ENCODE measurements at regions not wholly inside any gene's neighbourhood (a gene's known extent, or its start where the extent isn't known, plus 50 kb on each side); places are given as distances from the start of the nearest gene placed in this dataset.

DNA sequence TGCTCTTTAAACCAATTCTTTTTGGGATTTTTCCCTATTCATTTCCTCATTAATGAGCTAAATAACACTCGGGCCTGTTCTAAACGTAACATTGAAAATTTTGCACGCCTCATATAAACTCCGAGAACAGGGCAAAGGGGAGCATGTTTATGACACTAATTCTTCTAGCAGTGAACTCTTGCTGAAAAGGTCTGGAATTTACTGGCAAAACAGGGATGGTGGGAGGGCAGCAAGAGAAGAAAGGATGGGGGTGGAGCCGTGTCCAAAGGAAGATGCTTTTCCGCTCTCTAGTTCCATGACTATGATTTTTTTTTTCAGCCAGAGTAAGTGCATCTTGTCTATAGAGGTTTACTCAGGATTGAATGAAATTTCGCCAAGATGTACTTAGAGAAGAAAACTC, 50.0 kb upstream of the IL1R1 start:
- TF ChIP-seq NR2F6 (IDR thresholded peaks at IDR 0.05): no peak
- TF ChIP-seq NR2F6 (CRISPR knock-in tag; IDR thresholded peaks at IDR 0.05): no peak
- TF ChIP-seq, protein P1, sequence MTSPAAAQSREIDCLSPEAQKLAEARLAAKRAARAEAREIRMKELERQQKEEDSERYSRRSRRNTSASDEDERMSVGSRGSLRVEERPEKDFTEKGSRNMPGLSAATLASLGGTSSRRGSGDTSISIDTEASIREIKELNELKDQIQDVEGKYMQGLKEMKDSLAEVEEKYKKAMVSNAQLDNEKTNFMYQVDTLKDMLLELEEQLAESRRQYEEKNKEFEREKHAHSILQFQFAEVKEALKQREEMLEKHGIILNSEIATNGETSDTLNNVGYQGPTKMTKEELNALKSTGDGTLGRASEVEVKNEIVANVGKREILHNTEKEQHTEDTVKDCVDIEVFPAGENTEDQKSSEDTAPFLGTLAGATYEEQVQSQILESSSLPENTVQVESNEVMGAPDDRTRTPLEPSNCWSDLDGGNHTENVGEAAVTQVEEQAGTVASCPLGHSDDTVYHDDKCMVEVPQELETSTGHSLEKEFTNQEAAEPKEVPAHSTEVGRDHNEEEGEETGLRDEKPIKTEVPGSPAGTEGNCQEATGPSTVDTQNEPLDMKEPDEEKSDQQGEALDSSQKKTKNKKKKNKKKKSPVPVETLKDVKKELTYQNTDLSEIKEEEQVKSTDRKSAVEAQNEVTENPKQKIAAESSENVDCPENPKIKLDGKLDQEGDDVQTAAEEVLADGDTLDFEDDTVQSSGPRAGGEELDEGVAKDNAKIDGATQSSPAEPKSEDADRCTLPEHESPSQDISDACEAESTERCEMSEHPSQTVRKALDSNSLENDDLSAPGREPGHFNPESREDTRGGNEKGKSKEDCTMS (CRISPR knock-in tag; conservative IDR thresholded peaks at IDR 0.05): no peak
- no peak for TF ChIP-seq SSRP1 (CRISPR knock-in tag; IDR thresholded peaks at IDR 0.05)
- no peak for TF ChIP-seq ZNF747 (CRISPR knock-in tag; IDR thresholded peaks at IDR 0.05; ENCODE audit: borderline replicate concordance)

Data from HepG2 (cell line).